Central memory CD8-positive, alpha-beta T cell (primary cell): ENCODE measurements at regions not wholly inside any gene's neighbourhood (a gene's known extent, or its start where the extent isn't known, plus 50 kb on each side); places are given as distances from the start of the nearest gene placed in this dataset.

Source experiments
- ATAC-seq: fragments of 150-1000 bp; cut with Tn5 transposase; replicated peaks from 2 replicates; pipeline ENCODE4 v1.10.0; 2022; ENCODE audit warnings: mild to moderate bottlenecking, moderate FRiP score, moderate number of reproducible peaks; ENCODE audit not compliant: poor library complexity, severe bottlenecking; ENCODE audit errors: extremely low read depth
- DNase-seq, 2 donors: peaks; one replicate each; pipeline ENCODE4 v3.0.0; 2021; ENCODE audit warnings: low spot score in 2 of 2
- H3K27ac Mint-ChIP-seq: one replicate; pipeline ENCODE4 v1.8.0; 2022; ENCODE audit warnings: low read depth, mild to moderate bottlenecking, moderate library complexity, mixed read lengths
- H3K27me3 Mint-ChIP-seq: one replicate; pipeline ENCODE4 v1.8.0; 2022; ENCODE audit warnings: mixed read lengths
- H3K36me3 Mint-ChIP-seq: one replicate; pipeline ENCODE4 v1.8.0; 2022; ENCODE audit warnings: mild to moderate bottlenecking, moderate library complexity, mixed read lengths; ENCODE audit not compliant: insufficient read depth
- H3K4me1 Mint-ChIP-seq: one replicate; pipeline ENCODE4 v1.8.0; 2022; ENCODE audit warnings: mixed read lengths
- H3K4me3 Mint-ChIP-seq: one replicate; pipeline ENCODE4 v1.8.0; 2022; ENCODE audit warnings: mild to moderate bottlenecking, moderate library complexity, mixed read lengths
- H3K9me3 Mint-ChIP-seq: one replicate; pipeline ENCODE4 v1.8.0; 2022; ENCODE audit warnings: mixed read lengths

DNA sequence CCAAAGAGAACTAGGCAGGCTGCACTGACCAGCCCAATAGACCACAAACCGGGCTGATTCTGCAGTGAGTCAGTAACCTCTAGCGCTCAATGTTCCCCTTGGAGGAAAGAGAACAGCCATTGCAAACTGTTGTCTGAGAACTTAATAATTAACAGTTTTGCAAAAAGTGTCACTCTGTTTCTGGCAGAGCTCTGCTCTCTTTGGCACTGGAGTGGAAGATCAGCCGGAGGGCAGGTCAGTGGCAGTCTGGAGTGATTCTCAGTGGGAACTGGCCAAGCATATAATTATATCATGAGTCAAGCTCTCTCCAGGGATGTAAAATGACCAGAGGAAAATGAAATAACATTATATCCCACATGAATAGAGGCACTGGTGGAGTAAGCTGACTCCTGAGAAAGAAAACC lies 238.3 kb downstream of the HLX start:
- Mint-ChIP-seq H3K4me3 (no peak overlapping the region), H3K4me1 (no peaks in the 10 kb centered on the region), H3K9me3 (no peaks in the 10 kb centered on the region), H3K27me3 (no peaks in the 10 kb centered on the region), H3K36me3 (no peaks in the 10 kb centered on the region), H3K27ac (no peak overlapping the region)
- DNase-seq: no peak
- no peak for ATAC-seq

- Mint-ChIP-seq H3K27ac (no peak overlapping the region), H3K9me3 (no peaks in the 10 kb centered on the region), H3K4me1 (no peaks in the 10 kb centered on the region), H3K36me3 (no peaks in the 10 kb centered on the region), H3K27me3 (no peaks in the 10 kb centered on the region), H3K4me3 (no peak overlapping the region)
- DNase-seq: no peak
- ATAC-seq: no peak
These were observed 239.1 kb downstream of the HLX start for GRCh38 chr1:221118176-221118937.

DNA sequence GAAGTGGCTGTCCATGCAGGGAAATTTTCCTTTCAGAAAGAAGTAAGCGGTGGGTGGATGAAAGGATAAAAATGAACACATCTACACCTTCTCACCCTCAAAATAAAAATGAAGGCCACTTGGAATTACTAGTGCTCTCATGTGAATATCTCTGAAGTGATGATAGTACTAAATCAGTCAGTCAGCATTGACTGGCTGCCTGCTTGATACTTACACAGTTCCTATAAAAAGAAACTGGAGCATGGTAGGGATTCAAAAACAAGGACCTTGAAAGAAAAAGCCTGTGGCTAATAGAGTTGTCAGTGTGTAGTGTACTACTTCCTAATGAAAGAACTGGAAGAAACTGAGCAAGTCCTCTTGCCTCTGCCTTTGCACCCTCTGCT lies 239.7 kb downstream of the HLX start:
- no peak for ATAC-seq
- Mint-ChIP-seq H3K36me3 (no peaks in the 10 kb centered on the region), H3K27me3 (no peaks in the 10 kb centered on the region), H3K4me1 (no peaks in the 10 kb centered on the region), H3K9me3 (no peaks in the 10 kb centered on the region), H3K27ac (no peak overlapping the region), H3K4me3 (no peak overlapping the region)
- DNase-seq: no peak

DNA sequence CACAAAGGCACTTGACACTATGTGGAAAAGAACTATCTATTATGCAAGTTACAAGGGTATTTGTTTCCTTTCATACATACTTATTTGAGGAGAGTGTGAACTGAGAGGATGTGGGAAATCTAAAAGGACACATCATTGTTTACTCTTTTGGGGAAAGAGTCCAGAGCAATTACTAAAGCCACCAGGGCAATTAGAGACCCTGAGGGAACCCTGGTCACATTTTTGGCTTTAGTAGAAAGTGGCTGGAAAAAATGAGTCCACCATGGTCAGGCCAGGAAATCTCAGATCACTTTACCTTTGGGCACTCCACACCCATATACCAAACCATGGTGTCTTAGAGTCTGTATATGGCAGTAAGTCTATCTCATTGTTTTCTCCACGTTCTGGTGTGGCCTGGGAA lies 243.3 kb downstream of the HLX start:
- no peak for ATAC-seq
- Mint-ChIP-seq H3K27ac (no peak overlapping the region), H3K27me3 (no peaks in the 10 kb centered on the region), H3K36me3 (no peaks in the 10 kb centered on the region), H3K4me1 (no peaks in the 10 kb centered on the region), H3K4me3 (no peak overlapping the region), H3K9me3 (peaks cover 4% of the 10 kb centered on the region)
- DNase-seq: no peak

DNA sequence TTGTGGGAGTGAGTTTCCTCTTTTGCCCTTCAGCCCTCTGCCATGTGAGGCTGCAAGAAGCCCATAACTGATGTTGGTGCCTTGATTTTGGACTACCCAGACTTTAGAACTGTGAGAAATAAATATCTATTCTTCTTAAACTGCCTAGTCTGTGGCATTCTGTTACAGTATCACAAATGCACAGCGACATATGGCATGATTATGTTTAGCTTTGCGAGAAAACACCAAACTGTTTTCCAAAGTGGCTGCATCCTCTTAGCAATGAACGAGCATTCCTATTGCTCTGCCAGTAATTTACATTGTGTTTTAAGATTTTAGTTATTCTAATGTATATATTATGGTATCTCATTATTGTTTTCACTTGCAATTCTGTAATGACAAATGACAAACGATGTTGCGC lies 246.7 kb downstream of the HLX start:
- DNase-seq (no peak), ATAC-seq (no peak)
- H3K27ac Mint-ChIP-seq: no peak overlapping the region
- no peak overlapping the region for H3K4me3 Mint-ChIP-seq
- peaks cover 10% of the 10 kb centered on the region for H3K9me3 Mint-ChIP-seq
- H3K27me3 Mint-ChIP-seq: no peaks in the 10 kb centered on the region
- no peaks in the 10 kb centered on the region for H3K4me1 Mint-ChIP-seq
- H3K36me3 Mint-ChIP-seq: no peaks in the 10 kb centered on the region

DNA sequence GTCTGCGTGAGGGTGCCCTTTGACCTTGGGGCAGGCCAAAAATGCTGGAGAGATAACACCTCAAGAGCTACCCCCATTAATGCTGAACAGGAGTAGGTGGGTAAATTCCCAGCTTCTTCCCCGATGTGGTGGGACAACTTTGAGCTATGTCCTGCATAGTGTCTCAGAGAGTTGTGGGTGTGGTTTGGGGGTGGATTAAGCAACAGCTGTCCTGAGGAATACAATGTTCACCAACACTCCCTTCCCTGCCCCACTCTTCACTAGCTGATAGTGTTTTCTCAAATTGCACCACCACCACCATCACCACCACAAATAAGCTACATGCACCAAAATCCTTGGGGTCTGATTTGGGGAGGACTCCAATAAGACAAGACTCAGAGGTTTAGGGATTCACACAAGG lies 258.4 kb downstream of the HLX start:
- Mint-ChIP-seq H3K27ac (no peak overlapping the region), H3K4me3 (no peak overlapping the region), H3K9me3 (peaks cover 6% of the 10 kb centered on the region), H3K27me3 (peaks cover 12% of the 10 kb centered on the region), H3K36me3 (no peaks in the 10 kb centered on the region), H3K4me1 (no peaks in the 10 kb centered on the region)
- no peak for ATAC-seq
- DNase-seq: no peak

- no peak for DNase-seq
- H3K4me1 Mint-ChIP-seq: no peaks in the 10 kb centered on the region
- no peaks in the 10 kb centered on the region for H3K36me3 Mint-ChIP-seq
- H3K9me3 Mint-ChIP-seq: peaks cover 6% of the 10 kb centered on the region
- H3K4me3 Mint-ChIP-seq: no peak overlapping the region
- H3K27ac Mint-ChIP-seq: no peak overlapping the region
- no peak for ATAC-seq
- peaks cover 12% of the 10 kb centered on the region for H3K27me3 Mint-ChIP-seq
These were observed 259.3 kb downstream of the HLX start for GRCh38 chr1:221138516-221138915.

- H3K36me3 Mint-ChIP-seq: no peaks in the 10 kb centered on the region
These were observed 260.7 kb downstream of the HLX start for GRCh38 chr1:221139991-221140390.

GRCh38 chr1:221141096-221141495 lies 261.9 kb downstream of the HLX start:
- Mint-ChIP-seq H3K27ac (no peak overlapping the region), H3K4me1 (no peaks in the 10 kb centered on the region), H3K27me3 (peaks cover 12% of the 10 kb centered on the region), H3K4me3 (no peak overlapping the region), H3K36me3 (no peaks in the 10 kb centered on the region), H3K9me3 (peaks cover 6% of the 10 kb centered on the region)
- DNase-seq (no peak), ATAC-seq (no peak)

More at GRCh38 chr1:221139991-221140390, 260.7 kb downstream of the HLX start:
- no peak for ATAC-seq
- no peak for DNase-seq
- H3K27ac Mint-ChIP-seq: no peak overlapping the region
- H3K27me3 Mint-ChIP-seq: peaks cover 12% of the 10 kb centered on the region
- H3K4me1 Mint-ChIP-seq: no peaks in the 10 kb centered on the region
- H3K9me3 Mint-ChIP-seq: peaks cover 6% of the 10 kb centered on the region
- H3K4me3 Mint-ChIP-seq: no peak overlapping the region

DNA sequence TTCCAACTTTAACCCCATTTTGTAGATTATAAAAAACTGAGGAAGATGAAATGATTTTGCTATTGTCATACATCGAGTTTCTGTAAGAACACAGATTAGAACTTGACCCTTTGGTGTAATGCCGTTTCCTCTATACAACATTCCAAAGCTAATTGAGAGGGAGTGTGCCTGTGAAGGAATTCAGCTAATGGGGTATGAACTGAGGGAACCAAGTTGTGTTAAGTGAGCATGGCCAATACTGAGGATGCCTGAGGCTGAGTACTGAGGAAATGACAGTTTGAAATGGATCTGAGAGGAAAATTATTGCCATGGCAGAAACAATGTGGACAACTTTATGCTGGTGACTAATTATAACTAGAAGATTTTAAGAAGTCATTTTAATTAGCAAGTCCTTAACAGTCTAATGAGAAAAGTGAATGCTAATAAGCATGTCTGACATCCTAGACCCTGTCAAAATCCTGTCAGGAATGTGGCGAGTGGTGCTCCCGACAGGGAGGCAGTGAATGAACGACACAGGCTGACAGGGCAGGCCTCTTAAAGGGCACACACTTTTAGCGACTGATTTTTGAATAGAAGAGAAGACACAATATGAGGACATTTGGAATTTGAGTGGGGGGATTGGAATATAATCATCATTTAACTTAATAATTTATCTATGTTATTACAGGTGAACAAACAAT lies 262.5 kb downstream of the HLX start:
- ATAC-seq: no peak
- H3K36me3 Mint-ChIP-seq: no peaks in the 10 kb centered on the region
- DNase-seq: no peak

GRCh38 chr1:221148660-221149059 lies 269.4 kb downstream of the HLX start:
- Mint-ChIP-seq H3K36me3 (no peaks in the 10 kb centered on the region), H3K4me1 (no peaks in the 10 kb centered on the region), H3K4me3 (no peak overlapping the region), H3K27ac (no peak overlapping the region), H3K9me3 (no peaks in the 10 kb centered on the region), H3K27me3 (no peaks in the 10 kb centered on the region)
- no peak for ATAC-seq
- DNase-seq: no peak

More for the DNA sequence above, 262.5 kb downstream of the HLX start:
- Mint-ChIP-seq H3K9me3 (peaks cover 6% of the 10 kb centered on the region), H3K27ac (no peak overlapping the region), H3K27me3 (peaks cover 12% of the 10 kb centered on the region), H3K4me1 (no peaks in the 10 kb centered on the region), H3K4me3 (no peak overlapping the region)

GRCh38 chr1:221149111-221149510 lies 269.9 kb downstream of the HLX start:
- Mint-ChIP-seq H3K4me1 (no peaks in the 10 kb centered on the region), H3K9me3 (no peaks in the 10 kb centered on the region), H3K4me3 (no peak overlapping the region), H3K27me3 (no peaks in the 10 kb centered on the region), H3K27ac (no peak overlapping the region), H3K36me3 (no peaks in the 10 kb centered on the region)
- no peak for ATAC-seq
- DNase-seq: no peak

GRCh38 chr1:221149555-221150075 lies 270.4 kb downstream of the HLX start:
- Mint-ChIP-seq H3K27ac (no peak overlapping the region), H3K9me3 (no peaks in the 10 kb centered on the region), H3K4me3 (no peak overlapping the region), H3K27me3 (no peaks in the 10 kb centered on the region), H3K4me1 (no peaks in the 10 kb centered on the region), H3K36me3 (no peaks in the 10 kb centered on the region)
- ATAC-seq: no peak
- DNase-seq: no peak
